ENCODE measurements at regions not wholly inside any gene's neighbourhood (a gene's known extent, or its start where the extent isn't known, plus 50 kb on each side); places are given as distances from the start of the nearest gene placed in this dataset.

GRCh38 chr6:9957215-9957759, 457.6 kb downstream of the TFAP2A start:
- no peak overlapping the region for H2AK9ac ChIP-seq (replicated peaks; ENCODE audit: low read depth, low read length, poor library complexity)
- peaks cover 6% of the 10 kb centered on the region for H3K9me3 ChIP-seq (ENCODE audit: control insufficient read depth, insufficient read depth, low read length)
- H4K20me1 ChIP-seq (ENCODE audit: insufficient read depth, low read length), result no peaks in the 10 kb centered on the region
- dilution Hi-C loops (cut with HindIII; ENCODE audit: low sequenced_read_pairs, unreplicated experiment), result no loop called here
- H3K27ac ChIP-seq (ENCODE audit: insufficient read depth, low read length), result no peak overlapping the region
- H3K4ac ChIP-seq (ENCODE audit: low read depth, low read length), result no peak overlapping the region
- no peak overlapping the region for H4K91ac ChIP-seq (ENCODE audit: insufficient read depth, low read depth, low read length)
- H4K5ac ChIP-seq (ENCODE audit: low read depth, low read length), result no peak overlapping the region
- BruUV-seq (replicated peaks), result no TSS peak
- no peak overlapping the region for H3K14ac ChIP-seq (replicated peaks; ENCODE audit: low read depth, low read length)
- H2AFZ ChIP-seq (replicated peaks; ENCODE audit: low read length, poor library complexity), result no peak overlapping the region
- H2BK20ac ChIP-seq (ENCODE audit: low read depth, low read length), result no peak overlapping the region
- H3K9me1 ChIP-seq (ENCODE audit: insufficient read depth, low read length), result no peaks in the 10 kb centered on the region
- H3K56ac ChIP-seq (ENCODE audit: extremely low read depth, insufficient read depth, low read length), result no peak overlapping the region
- no peak overlapping the region for H2BK120ac ChIP-seq (ENCODE audit: low read depth, low read length)
- TF ChIP-seq MXI1 (IDR thresholded peaks at IDR 0.05; ENCODE audit: borderline replicate concordance, low read depth, low read length), result no peak
- TF ChIP-seq ELK1 (IDR thresholded peaks at IDR 0.05; ENCODE audit: borderline replicate concordance, low read depth, low read length), result no peak
- TF ChIP-seq POLR2A (IDR thresholded peaks at IDR 0.05; ENCODE audit: low read depth, low read length), result no peak
- TF ChIP-seq RCOR1 (IDR thresholded peaks at IDR 0.05; ENCODE audit: insufficient replicate concordance, low read length), result no peak
- TF ChIP-seq MAFK (IDR thresholded peaks at IDR 0.05; ENCODE audit: low read depth, low read length), result no peak
- no peak for TF ChIP-seq FOS (IDR thresholded peaks at IDR 0.05; ENCODE audit: low read depth, low read length)
- no peak for TF ChIP-seq SMC3 (IDR thresholded peaks at IDR 0.05; ENCODE audit: low read depth, low read length)
- no peak for TF ChIP-seq CTCF (conservative IDR thresholded peaks at IDR 0.05; ENCODE audit: low read depth, low read length)
- no peak for TF ChIP-seq USF2 (IDR thresholded peaks at IDR 0.05; ENCODE audit: low read depth, low read length)
- TF ChIP-seq MAZ (IDR thresholded peaks at IDR 0.05; ENCODE audit: borderline replicate concordance, low read depth, low read length), result no peak
- TF ChIP-seq CEBPB (IDR thresholded peaks at IDR 0.05; ENCODE audit: low read depth, low read length), result no peak
- TF ChIP-seq CHD1 (IDR thresholded peaks at IDR 0.05; ENCODE audit: low read depth, low read length), result no peak
- no peak for TF ChIP-seq RFX5 (IDR thresholded peaks at IDR 0.05; ENCODE audit: low read depth, low read length)
- no peak for TF ChIP-seq BHLHE40 (IDR thresholded peaks at IDR 0.05; ENCODE audit: low read depth, low read length)
- no peak for TF ChIP-seq NFE2L2 (IDR thresholded peaks at IDR 0.05; ENCODE audit: low read depth, low read length)
- no peak for TF ChIP-seq RAD21 (IDR thresholded peaks at IDR 0.05; ENCODE audit: low read length)
- no peak overlapping the region for H3K4me2 ChIP-seq (ENCODE audit: low read depth, low read length)
- no peaks in the 10 kb centered on the region for H3K36me3 ChIP-seq (ENCODE audit: control insufficient read depth, insufficient read depth, low read length)
- ATAC-seq (ENCODE audit: low read depth), result no peak
- intact Hi-C loops (cut with micrococcal nuclease), result no loop called here
- H2BK15ac ChIP-seq (ENCODE audit: low read depth, low read length), result no peak overlapping the region
- H2BK5ac ChIP-seq (ENCODE audit: low read depth, low read length, poor library complexity, severe bottlenecking), result no peak overlapping the region
- H2AK5ac ChIP-seq (ENCODE audit: low read depth, low read length), result no peak overlapping the region
- H3K4me1 ChIP-seq (ENCODE audit: control insufficient read depth, insufficient read depth, low read length), result no peaks in the 10 kb centered on the region
- in situ Hi-C loops (cut with MboI; ENCODE audit: low sequenced_read_pairs), result no loop called here
- ChIA-PET CTCF (no interaction called here), POLR2A (ENCODE audit: unreplicated experiment) (no interaction called here)
- no CpG with 5 or more reads among the region's 2 CpGs for WGBS, 2 experiments (ENCODE audit: extremely low coverage in 2 of 2, insufficient read length in 1 of 2)
- H4K8ac ChIP-seq (ENCODE audit: low read depth in 2 of 2, low read length in 2 of 2), result no peak overlapping the region
- H3K23ac ChIP-seq (ENCODE audit: low read depth, low read length), result no peak overlapping the region
- no peak overlapping the region for H3K9ac ChIP-seq (ENCODE audit: low read depth, low read length)
- H3K27me3 ChIP-seq (ENCODE audit: control insufficient read depth, insufficient read depth, low read length), result no peaks in the 10 kb centered on the region
- no peak for DNase-seq
- no peaks in the 10 kb centered on the region for H3K79me1 ChIP-seq (ENCODE audit: low read depth in 1 of 2, low read length in 2 of 2)
- H3K18ac ChIP-seq (ENCODE audit: low read depth, low read length), result no peak overlapping the region
- H3K4me3 ChIP-seq (ENCODE audit: insufficient read depth, low read depth, low read length), result no peak overlapping the region
